HL-60 (cell line): ENCODE measurements at regions not wholly inside any gene's neighbourhood (a gene's known extent, or its start where the extent isn't known, plus 50 kb on each side); places are given as distances from the start of the nearest gene placed in this dataset.

Experiments used
- CTCF ChIP-seq: IDR thresholded peaks from one replicate; pipeline ENCODE4 v1.5.1; 2011; ENCODE audit warnings: low read length, control low read depth, inconsistent platforms; ENCODE audit not compliant: insufficient read depth
- GABPA ChIP-seq: IDR thresholded peaks from 2 replicates; pipeline ENCODE4 v1.6.1; 2012; ENCODE audit warnings: low read depth
- POLR2AphosphoS5 ChIP-seq: IDR thresholded peaks from 2 replicates; pipeline ENCODE4 v1.6.1; 2012; ENCODE audit warnings: low read depth
- REST ChIP-seq: IDR thresholded peaks from 2 replicates; pipeline ENCODE4 v1.6.1; 2012; ENCODE audit warnings: low read depth; ENCODE audit not compliant: insufficient replicate concordance

DNA sequence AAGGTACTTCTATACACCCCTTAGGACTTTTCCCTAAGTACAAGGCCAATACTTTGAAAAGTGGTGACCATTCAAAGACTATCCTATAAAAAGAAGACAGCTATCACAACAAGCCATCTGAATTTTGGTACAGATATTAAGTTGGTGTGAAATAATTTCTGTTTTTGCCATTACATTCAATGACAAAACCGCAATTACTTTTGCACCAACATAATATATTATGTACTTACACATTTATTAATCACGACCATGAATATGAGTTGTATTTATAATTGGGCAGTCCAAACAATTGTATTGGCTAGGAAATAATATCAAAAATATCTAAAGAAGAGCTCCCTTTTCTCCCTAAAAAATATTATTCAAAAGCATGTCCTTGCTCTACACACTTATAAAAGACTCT, 215.7 kb downstream of the TMA16 start:
- TF ChIP-seq POLR2AphosphoS5: no peak
- TF ChIP-seq GABPA: no peak
- no peak for TF ChIP-seq REST
- TF ChIP-seq CTCF: no peak
